Smooth muscle cell (in vitro differentiated cells): ENCODE measurements at regions not wholly inside any gene's neighbourhood (a gene's known extent, or its start where the extent isn't known, plus 50 kb on each side); places are given as distances from the start of the nearest gene placed in this dataset.

Experiments
- DNase-seq: peaks from one replicate; lab custom pipeline; 2025; ENCODE audit not compliant: unreplicated experiment; lab: John Stamatoyannopoulos, UW
- H2AFZ ChIP-seq: fragments of 200-600 bp; sonication (generic); 2 replicates; pipeline ENCODE4 v1.6.0; 2016; ENCODE audit warnings: antibody characterized with exemption, low read depth, mild to moderate bottlenecking
- H3F3A ChIP-seq: fragments of 200-600 bp; sonication (generic); 2 replicates; pipeline ENCODE4 v1.6.0; 2017; ENCODE audit warnings: antibody characterized with exemption, low read depth
- H3K27ac ChIP-seq: fragments of 200-600 bp; sonication (generic); 2 replicates; pipeline ENCODE4 v1.5.1; 2016; ENCODE audit warnings: low read depth, mild to moderate bottlenecking
- H3K27me3 ChIP-seq: fragments of 200-600 bp; sonication (generic); 2 replicates; pipeline ENCODE4 v1.6.1; 2016; ENCODE audit warnings: low read depth, mild to moderate bottlenecking
- H3K36me3 ChIP-seq: fragments of 200-600 bp; sonication (generic); 2 replicates; pipeline ENCODE4 v1.5.1; 2016; ENCODE audit warnings: low read depth
- H3K4me1 ChIP-seq: fragments of 200-600 bp; sonication (generic); 2 replicates; pipeline ENCODE4 v1.5.1; 2016; ENCODE audit warnings: low read depth
- H3K4me2 ChIP-seq: fragments of 200-600 bp; sonication (generic); 2 replicates; pipeline ENCODE4 v1.6.0; 2016; ENCODE audit warnings: mild to moderate bottlenecking
- H3K4me3 ChIP-seq: fragments of 200-600 bp; sonication (generic); 2 replicates; pipeline ENCODE4 v1.5.1; 2016; ENCODE audit warnings: mild to moderate bottlenecking
- H3K79me2 ChIP-seq: fragments of 200-600 bp; sonication (generic); 2 replicates; pipeline ENCODE4 v1.6.0; 2016; ENCODE audit warnings: low read depth, mild to moderate bottlenecking
- H3K9ac ChIP-seq: fragments of 200-600 bp; sonication (generic); 2 replicates; pipeline ENCODE4 v1.6.0; 2016; ENCODE audit warnings: low read depth
- H3K9me3 ChIP-seq: fragments of 200-600 bp; sonication (generic); replicated peaks from 2 replicates; pipeline ENCODE4 v1.5.1; 2016; ENCODE audit warnings: low read depth
- H4K20me1 ChIP-seq: fragments of 200-600 bp; sonication (generic); 2 replicates; pipeline ENCODE4 v1.6.0; 2016; ENCODE audit warnings: low read depth
- CTCF ChIP-seq: fragments of 200-600 bp; sonication (generic); IDR thresholded peaks from 2 replicates; pipeline ENCODE4 v1.5.1; 2017; ENCODE audit warnings: borderline replicate concordance, mild to moderate bottlenecking, antibody characterized with exemption; ENCODE audit not compliant: insufficient read depth, poor library complexity, severe bottlenecking
- WGBS: methylation state at CpG from one replicate; pipeline ENCODE4 v1.1.7; 2016; ENCODE audit warnings: low lambda C conversion rate; 5-methylcytosine and 5-hydroxymethylcytosine counted together

DNA sequence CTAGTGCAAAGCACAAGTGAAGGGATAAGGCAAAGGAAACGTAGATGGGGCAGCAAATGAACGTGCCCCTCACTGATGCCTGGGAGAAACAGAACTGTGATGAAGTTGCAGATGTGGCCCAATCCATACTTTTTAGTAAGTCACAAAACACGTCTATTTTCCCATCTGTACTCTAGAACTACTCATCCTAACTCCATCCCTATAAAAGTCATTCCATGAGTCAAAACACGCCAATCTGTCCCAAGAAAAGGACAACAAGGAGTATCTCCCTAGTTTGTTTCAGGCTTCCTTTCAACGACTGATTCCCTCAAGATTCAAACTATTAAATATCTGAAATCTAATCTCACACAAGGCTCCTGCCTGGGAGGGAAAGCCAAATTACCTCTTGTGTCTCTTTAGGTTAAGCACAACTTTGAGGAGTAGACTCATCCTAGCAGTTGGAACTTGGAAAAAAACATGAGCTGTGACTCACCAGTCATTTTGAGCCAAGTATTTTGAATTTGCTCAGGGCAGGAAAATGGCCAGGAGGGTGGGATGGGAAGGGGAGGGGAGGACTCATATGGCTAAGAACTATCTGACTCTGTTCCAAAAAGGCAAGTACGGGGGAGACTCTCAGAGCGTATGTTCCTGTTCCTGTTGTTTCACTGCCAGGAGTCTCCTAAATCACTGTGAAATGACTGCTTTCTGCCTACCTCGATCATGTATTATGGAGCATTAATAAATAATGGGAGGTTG lies 214.5 kb upstream of the CAMK1G start:
- no peak for DNase-seq
- Histone ChIP-seq H3K9me3 (no peaks in the 10 kb centered on the region), H3K36me3 (no peaks in the 10 kb centered on the region), H3K4me1 (no peaks in the 10 kb centered on the region), H3K4me2 (no peak overlapping the region), H2AFZ (no peak overlapping the region), H3K79me2 (no peaks in the 10 kb centered on the region), H3K27ac (peak overlapping the region; percentile 69), H3K9ac (no peak overlapping the region), H4K20me1 (no peaks in the 10 kb centered on the region), H3K27me3 (no peaks in the 10 kb centered on the region), H3K4me3 (no peak overlapping the region), H3F3A (no peaks in the 10 kb centered on the region)
- WGBS, result 75% methylated on average over 8 of the region's 8 CpGs
- no peak for TF ChIP-seq CTCF

DNA sequence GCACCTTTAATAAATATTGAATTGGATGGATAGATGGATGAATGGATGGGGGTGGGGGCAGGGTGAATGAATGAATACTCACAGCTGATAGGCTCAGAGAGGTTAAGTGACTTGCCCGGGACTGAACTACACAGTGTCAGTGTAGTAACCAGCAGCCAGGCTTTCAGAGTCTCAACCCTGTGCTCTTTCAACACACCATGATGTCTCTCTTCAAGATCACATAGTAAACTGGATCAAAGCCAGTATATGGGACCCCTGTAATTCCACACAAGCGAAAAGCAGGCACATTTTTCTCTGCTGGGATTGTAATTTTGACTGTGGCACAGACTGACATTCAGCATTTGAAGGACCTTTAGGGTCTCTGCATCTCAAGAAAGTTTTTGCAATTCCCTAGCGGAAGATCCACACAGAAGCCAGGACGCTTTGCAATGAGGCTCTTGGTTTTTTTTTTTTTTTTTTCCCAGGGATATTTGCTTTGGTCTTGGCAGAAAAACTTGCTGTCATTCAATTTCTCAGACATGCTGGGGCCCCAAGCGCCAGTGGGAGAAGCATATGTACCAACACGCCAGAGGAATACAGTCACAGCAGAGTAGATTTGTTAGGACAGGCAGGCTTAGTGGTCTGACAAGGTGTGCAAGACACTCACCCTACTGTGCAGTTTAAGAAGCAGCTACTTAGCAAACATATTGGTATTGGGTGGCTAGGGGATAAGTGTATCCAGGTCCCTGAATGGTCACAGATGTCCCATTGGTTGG lies 213.1 kb upstream of the CAMK1G start:
- TF ChIP-seq CTCF, result no peak
- DNase-seq, result no peak
- no peaks in the 10 kb centered on the region for H3K27me3 ChIP-seq
- no peaks in the 10 kb centered on the region for H3F3A ChIP-seq
- H3K36me3 ChIP-seq, result no peaks in the 10 kb centered on the region
- H3K4me3 ChIP-seq, result no peak overlapping the region
- H4K20me1 ChIP-seq, result no peaks in the 10 kb centered on the region
- no peak overlapping the region for H3K9ac ChIP-seq
- peaks cover 6% of the 10 kb centered on the region for H3K4me1 ChIP-seq
- H3K9me3 ChIP-seq, result no peaks in the 10 kb centered on the region
- no peaks in the 10 kb centered on the region for H3K79me2 ChIP-seq
- H3K27ac ChIP-seq, result no peak overlapping the region
- H2AFZ ChIP-seq, result no peak overlapping the region
- 76% methylated on average over 6 of the region's 6 CpGs for WGBS
- H3K4me2 ChIP-seq, result no peak overlapping the region

DNA sequence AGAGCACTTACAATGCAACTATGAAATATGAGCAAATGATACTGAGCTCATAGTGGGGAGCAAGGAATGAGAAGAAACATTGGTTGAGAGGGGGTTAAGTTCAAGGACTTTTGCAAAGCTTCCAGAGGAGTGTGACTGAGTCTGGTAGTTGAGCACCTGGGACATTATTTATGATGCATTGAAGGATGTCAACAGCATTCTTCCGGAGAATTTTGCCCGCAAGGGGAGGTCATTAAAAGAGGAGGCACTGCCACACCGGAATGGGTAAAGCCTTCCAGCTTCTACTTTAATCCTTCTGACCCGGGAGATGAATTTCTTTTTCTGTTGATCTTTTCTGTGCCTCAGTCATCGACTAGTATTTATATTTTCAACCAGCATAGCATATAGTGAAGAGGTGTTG lies 208.4 kb upstream of the CAMK1G start:
- peaks cover 15% of the 10 kb centered on the region for H3K4me1 ChIP-seq
- H4K20me1 ChIP-seq, result no peaks in the 10 kb centered on the region
- 73% methylated on average over 5 of the region's 5 CpGs for WGBS
- no peak for DNase-seq
- no peaks in the 10 kb centered on the region for H3K36me3 ChIP-seq
- no peak overlapping the region for H2AFZ ChIP-seq
- peak overlapping the region; percentile 58 for H3K27ac ChIP-seq
- no peak overlapping the region for H3K4me3 ChIP-seq
- H3K4me2 ChIP-seq, result peak overlapping the region; percentile 40
- H3K9ac ChIP-seq, result no peak overlapping the region
- no peaks in the 10 kb centered on the region for H3K9me3 ChIP-seq
- H3K79me2 ChIP-seq, result no peaks in the 10 kb centered on the region
- TF ChIP-seq CTCF, result no peak
- H3F3A ChIP-seq, result no peaks in the 10 kb centered on the region
- no peaks in the 10 kb centered on the region for H3K27me3 ChIP-seq
